Prostate gland (tissue), 2 donors: ENCODE measurements at regions not wholly inside any gene's neighbourhood (a gene's known extent, or its start where the extent isn't known, plus 50 kb on each side); places are given as distances from the start of the nearest gene placed in this dataset.

Source experiments
- DNase-seq: peaks from one replicate; pipeline ENCODE4 v3.0.0-alpha.2; 2019; ENCODE audit warnings: low spot score
- H3K27ac ChIP-seq, 2 donors: fragments of 200-600 bp; sonication (generic); 2 replicates each; pipeline ENCODE4 v1.5.1; 2017 to 2019
- H3K27me3 ChIP-seq: fragments of 200-600 bp; sonication (generic); replicated peaks from 2 replicates; pipeline ENCODE4 v1.5.1; 2019; ENCODE audit not compliant: insufficient read depth
- H3K36me3 ChIP-seq, 2 donors: fragments of 200-600 bp; sonication (generic); 1 replicate in 1 of 2; 2 replicates in 1 of 2; pipeline versions ENCODE4 v1.5.1 to v1.8.1; 2017 to 2019
- H3K4me1 ChIP-seq: fragments of 200-600 bp; sonication (generic); replicated peaks from 2 replicates; pipeline ENCODE4 v1.5.1; 2019
- H3K4me3 ChIP-seq, 2 donors: fragments of 200-600 bp; sonication (generic); 2 replicates each; pipeline ENCODE4 v1.5.1; 2017 to 2019
- H3K9me3 ChIP-seq: fragments of 200-600 bp; sonication (generic); 2 replicates; pipeline ENCODE4 v1.5.1; 2017
- POLR2A ChIP-seq: fragments of 450-650 bp; IDR thresholded peaks from one replicate; pipeline ENCODE4 v1.6.1; 2016; ENCODE audit warnings: antibody characterized with exemption, mild to moderate bottlenecking
- POLR2AphosphoS5 ChIP-seq: sonication (generic); formaldehyde crosslinking; IDR thresholded peaks from one replicate; pipeline ENCODE4 v1.6.1; 2017; ENCODE audit warnings: antibody characterized with exemption
- WGBS: methylation state at CpG from one replicate; pipeline ENCODE4 v1.1.5; 2018; 5-methylcytosine and 5-hydroxymethylcytosine counted together
- intact Hi-C: fragments of 100-400 bp; cut with DNase I; formaldehyde crosslinking; loops from one replicate; pipeline ENCODE4 v1.14.2; 2022
- TF ChIP-seq, protein P1 (sequence below), 4 experiments: fragments of 200-600 bp in 2 of 4; fragments of 450-650 bp in 2 of 4; sonication (generic) in 2 of 4; IDR thresholded peaks; 1 replicate in 3 of 4; 2 replicates in 1 of 4; pipeline ENCODE4 v1.5.1; 2016 to 2019; ENCODE audit warnings: antibody characterized with exemption in 4 of 4, mild to moderate bottlenecking in 2 of 4, moderate library complexity in 2 of 4

DNA sequence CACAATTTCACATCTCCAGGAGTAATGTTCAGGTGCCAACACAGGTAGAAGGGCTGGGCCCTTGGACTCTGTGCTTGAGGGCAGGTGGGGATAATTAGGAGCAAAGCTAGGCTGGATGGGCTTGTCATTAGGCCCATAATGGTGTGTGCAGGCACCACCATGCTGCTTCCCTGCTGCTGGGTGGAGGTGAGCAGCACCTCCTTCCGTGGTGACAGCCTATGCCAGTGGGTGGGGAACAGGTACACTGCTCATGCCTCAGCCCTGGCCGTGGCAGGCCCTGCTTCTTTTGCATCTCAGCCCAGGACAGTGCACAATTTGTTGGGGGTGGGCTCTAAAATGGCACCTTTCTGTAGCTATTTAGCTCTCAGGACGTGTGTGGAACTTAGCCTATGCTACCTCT lies 955.5 kb downstream of the TMTC2 start:
- Histone ChIP-seq H3K36me3 (no peaks in the 10 kb centered on the region), H3K4me1 (no peaks in the 10 kb centered on the region), H3K27ac (no peak overlapping the region), H3K4me3 (no peak overlapping the region), H3K9me3 (no peaks in the 10 kb centered on the region), H3K27me3 (no peaks in the 10 kb centered on the region)
- no peak for DNase-seq
- 86% methylated on average over 3 of the region's 3 CpGs for WGBS
- intact Hi-C loops, result no loop called here
- TF ChIP-seq POLR2AphosphoS5, result no peak
- TF ChIP-seq, protein P1, sequence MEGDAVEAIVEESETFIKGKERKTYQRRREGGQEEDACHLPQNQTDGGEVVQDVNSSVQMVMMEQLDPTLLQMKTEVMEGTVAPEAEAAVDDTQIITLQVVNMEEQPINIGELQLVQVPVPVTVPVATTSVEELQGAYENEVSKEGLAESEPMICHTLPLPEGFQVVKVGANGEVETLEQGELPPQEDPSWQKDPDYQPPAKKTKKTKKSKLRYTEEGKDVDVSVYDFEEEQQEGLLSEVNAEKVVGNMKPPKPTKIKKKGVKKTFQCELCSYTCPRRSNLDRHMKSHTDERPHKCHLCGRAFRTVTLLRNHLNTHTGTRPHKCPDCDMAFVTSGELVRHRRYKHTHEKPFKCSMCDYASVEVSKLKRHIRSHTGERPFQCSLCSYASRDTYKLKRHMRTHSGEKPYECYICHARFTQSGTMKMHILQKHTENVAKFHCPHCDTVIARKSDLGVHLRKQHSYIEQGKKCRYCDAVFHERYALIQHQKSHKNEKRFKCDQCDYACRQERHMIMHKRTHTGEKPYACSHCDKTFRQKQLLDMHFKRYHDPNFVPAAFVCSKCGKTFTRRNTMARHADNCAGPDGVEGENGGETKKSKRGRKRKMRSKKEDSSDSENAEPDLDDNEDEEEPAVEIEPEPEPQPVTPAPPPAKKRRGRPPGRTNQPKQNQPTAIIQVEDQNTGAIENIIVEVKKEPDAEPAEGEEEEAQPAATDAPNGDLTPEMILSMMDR (IDR thresholded peaks at IDR 0.05), result no peak
- TF ChIP-seq POLR2A, result no peak

DNA sequence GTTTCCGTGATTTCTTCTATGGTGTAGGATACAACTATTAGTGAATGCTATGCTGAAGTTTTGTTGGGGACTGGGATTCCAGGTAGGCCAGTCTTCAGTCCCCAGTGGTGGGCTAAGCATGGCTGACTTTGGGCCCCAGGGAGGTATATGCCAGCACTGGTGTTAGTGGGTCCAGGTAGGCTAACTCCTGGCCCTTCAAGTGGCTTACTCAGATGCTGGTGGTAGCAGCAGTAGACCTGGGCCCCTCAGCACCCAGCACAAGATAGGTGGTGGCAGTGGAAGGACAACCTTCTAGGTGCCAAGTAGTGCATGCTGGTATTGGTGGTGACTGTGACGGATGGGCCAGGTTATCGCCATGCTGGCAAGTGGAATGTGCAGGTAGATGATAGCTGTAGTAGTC lies 955.1 kb downstream of the TMTC2 start:
- WGBS, result 96% methylated on average over 3 of the region's 3 CpGs
- Histone ChIP-seq H3K27me3 (no peaks in the 10 kb centered on the region), H3K36me3 (no peaks in the 10 kb centered on the region), H3K9me3 (no peaks in the 10 kb centered on the region), H3K27ac (no peak overlapping the region), H3K4me1 (no peaks in the 10 kb centered on the region), H3K4me3 (no peak overlapping the region)
- no peak for DNase-seq
- TF ChIP-seq POLR2A (no peak), POLR2AphosphoS5 (no peak)
- TF ChIP-seq, protein P1 (IDR thresholded peaks at IDR 0.05), result no peak
- intact Hi-C loops, result no loop called here

DNA sequence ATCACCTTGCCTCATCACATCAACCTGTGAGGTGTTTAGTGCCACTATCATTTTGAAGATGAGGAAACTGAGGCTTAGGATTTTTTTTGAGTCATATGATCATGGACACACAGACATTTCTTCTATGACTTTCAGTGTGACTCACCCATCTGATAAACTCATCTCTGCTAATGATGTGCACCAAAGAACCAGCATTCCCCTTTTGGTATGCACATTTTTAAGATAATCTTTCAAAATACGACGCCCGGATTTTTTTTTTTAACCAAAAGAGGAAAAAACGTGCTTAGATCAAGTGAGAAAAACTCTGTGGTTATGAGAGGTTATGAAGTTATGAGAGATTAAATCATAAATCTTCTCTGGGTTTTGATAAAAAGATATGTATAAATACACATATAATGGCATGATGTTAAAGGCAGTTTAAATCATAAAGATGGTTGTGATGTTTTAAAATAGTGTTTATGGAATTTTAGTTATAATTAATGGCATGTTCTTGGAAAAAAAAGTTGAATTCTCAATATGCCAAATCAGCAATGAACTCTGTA lies 948.1 kb downstream of the TMTC2 start:
- H3K27me3 ChIP-seq, result no peaks in the 10 kb centered on the region
- WGBS, result 68% methylated on average over 4 of the region's 4 CpGs
- H3K9me3 ChIP-seq, result no peaks in the 10 kb centered on the region
- H3K27ac ChIP-seq, result no peak overlapping the region
- DNase-seq, result no peak
- no peaks in the 10 kb centered on the region for H3K36me3 ChIP-seq
- intact Hi-C loops, result no loop called here
- TF ChIP-seq, protein P1 (IDR thresholded peaks at IDR 0.05), result no peak
- TF ChIP-seq POLR2AphosphoS5 (no peak), POLR2A (no peak)
- no peak overlapping the region for H3K4me3 ChIP-seq
- no peaks in the 10 kb centered on the region for H3K4me1 ChIP-seq

DNA sequence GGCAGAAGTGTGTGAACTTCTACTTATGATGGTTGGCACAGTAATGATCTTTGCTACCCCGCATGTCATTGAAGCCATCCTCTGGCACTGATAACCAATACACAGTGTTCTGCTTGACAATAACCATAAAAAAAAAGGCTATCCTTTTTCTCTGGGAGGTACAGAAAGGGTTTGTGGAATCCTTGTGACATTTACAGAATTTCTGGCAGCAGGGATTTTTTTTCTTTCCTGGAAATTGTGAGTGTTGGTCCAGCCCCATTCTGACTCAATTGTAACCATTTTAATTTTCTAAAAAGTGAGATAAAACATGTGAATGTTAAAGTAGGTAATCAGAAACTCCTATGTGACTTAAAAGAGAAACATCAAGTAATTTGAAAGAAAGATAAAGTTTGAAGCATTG lies 943.8 kb downstream of the TMTC2 start:
- H3K9me3 ChIP-seq, result no peaks in the 10 kb centered on the region
- no peak for DNase-seq
- WGBS, result 69% methylated on average over 1 of the region's 1 CpG
- H3K27me3 ChIP-seq, result no peaks in the 10 kb centered on the region
- H3K4me3 ChIP-seq, result no peak overlapping the region
- H3K4me1 ChIP-seq, result no peaks in the 10 kb centered on the region
- H3K27ac ChIP-seq, result no peak overlapping the region
- intact Hi-C loops, result no loop called here
- no peaks in the 10 kb centered on the region for H3K36me3 ChIP-seq
- TF ChIP-seq POLR2A (no peak), POLR2AphosphoS5 (no peak)
- TF ChIP-seq, protein P1 (IDR thresholded peaks at IDR 0.05), result no peak

DNA sequence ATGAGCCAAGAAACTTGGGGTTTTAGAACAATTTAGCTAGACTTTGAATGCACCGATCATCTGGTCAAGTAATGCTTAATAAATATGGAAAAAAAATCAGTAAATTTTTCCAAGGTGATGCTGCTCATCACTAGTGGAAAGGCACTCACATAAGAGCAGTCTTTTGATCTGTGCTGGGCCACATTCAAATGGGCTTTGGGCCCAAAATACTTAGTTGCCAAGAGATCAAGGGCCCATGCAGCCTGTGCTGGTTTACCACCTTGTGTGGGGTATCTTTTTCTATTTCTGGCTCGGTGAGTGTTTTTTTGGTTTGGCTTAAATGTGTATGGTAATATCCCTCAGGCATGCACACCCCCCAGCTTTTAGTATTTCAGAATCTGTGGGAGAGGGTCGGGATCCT lies 943.2 kb downstream of the TMTC2 start:
- TF ChIP-seq, protein P1 (IDR thresholded peaks at IDR 0.05), result no peak
- TF ChIP-seq POLR2A (no peak), POLR2AphosphoS5 (no peak)
- Histone ChIP-seq H3K4me3 (no peak overlapping the region), H3K27me3 (no peaks in the 10 kb centered on the region), H3K36me3 (no peaks in the 10 kb centered on the region), H3K4me1 (no peaks in the 10 kb centered on the region), H3K27ac (no peak overlapping the region), H3K9me3 (no peaks in the 10 kb centered on the region)
- DNase-seq, result no peak
- 77% methylated on average over 3 of the region's 3 CpGs for WGBS
- intact Hi-C loops, result no loop called here
